ENCODE measurements at regions not wholly inside any gene's neighbourhood (a gene's known extent, or its start where the extent isn't known, plus 50 kb on each side); places are given as distances from the start of the nearest gene placed in this dataset.

DNA sequence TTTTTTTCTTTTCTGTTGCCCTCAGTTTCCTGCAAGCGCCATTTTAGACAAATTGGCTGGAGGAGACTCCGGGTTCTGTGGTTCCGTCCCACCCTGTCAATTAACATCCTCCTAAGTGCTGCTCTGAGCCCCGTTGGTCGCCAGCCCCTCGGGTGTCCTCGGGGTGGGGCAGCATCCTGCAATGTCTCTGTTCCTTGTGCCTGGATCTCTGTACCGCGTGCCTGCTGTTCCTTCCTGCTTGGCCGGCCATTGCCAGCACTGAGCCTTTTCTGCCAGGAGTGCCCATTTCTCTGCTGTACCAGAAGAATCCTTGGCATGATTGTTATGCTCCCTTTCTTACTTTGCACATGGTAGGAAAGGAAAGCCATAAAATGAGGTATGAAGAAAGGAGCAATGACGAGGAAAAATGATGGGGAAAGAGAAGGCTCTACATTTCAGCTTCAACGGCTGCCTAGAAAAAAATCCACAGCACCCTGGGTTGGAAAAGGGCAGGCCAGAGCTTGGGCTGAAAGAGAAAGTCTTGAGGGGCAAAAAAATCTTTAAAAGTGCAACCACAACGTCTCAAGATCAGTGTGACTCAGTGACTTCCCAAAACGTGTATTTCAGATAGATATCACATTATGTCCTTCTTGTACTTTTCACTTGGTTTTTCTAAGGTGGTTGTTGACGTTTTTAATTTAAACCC, 256.7 kb downstream of the CLIC5 start:
- 79% methylated on average over 15 of the region's 15 CpGs for WGBS (ENCODE audit: insufficient coverage)

DNA sequence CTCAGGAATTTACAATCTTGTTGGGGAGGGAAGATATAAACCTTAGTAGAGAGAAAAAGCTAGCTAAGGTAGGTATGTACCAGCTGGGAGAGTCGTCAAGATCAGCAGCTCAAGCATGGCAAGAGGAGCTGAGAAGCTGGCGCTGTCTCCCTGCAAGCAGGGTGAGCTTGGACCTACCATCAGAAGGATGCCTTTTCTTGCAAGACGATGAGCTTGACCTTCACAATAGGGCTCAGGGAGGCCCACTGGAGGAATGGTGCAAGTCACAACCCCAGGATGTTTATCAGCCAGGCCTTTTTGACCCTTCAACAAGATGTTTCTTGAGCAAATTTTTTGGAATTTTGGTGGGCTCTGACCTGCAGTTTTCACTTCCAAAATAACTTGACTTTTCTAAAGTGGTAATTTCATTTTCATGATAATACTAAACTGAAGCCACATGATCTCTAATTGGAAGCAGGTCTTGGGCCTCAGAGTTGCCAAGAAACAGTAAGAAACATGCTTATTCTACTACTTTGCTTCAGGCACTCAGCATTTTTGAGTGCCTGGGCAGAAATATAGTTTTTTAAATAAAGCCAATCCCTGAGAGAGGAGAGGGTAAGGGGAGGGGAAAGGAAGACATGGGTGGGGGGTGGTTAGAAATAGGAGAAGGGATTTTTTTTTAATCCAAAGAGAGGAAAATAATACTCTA, 258.1 kb downstream of the CLIC5 start:
- no peak overlapping the region for H3K4me3 Mint-ChIP-seq
- H3K27me3 ChIP-seq (ENCODE audit: control insufficient read depth, insufficient read depth, low read length) = no peaks in the 10 kb centered on the region
- intact Hi-C loops (cut with micrococcal nuclease) = no loop called here
- ATAC-seq = no peak
- TF ChIP-seq CTCF (IDR thresholded peaks at IDR 0.05) = no peak
- H3K27ac ChIP-seq (ENCODE audit: low read length) = no peak overlapping the region
- no peaks in the 10 kb centered on the region for H3K36me3 ChIP-seq (ENCODE audit: control insufficient read depth, insufficient read depth, low read length)
- H3K9me3 Mint-ChIP-seq = no peaks in the 10 kb centered on the region
- no peaks in the 10 kb centered on the region for H3K36me3 Mint-ChIP-seq
- no peak overlapping the region for H3K4me3 ChIP-seq (ENCODE audit: low read length)
- no peaks in the 10 kb centered on the region for H3K4me1 Mint-ChIP-seq
- H3K4me1 ChIP-seq (ENCODE audit: control insufficient read depth, insufficient read depth, low read length) = no peaks in the 10 kb centered on the region
- WGBS (ENCODE audit: insufficient coverage) = 92% methylated on average over 3 of the region's 3 CpGs
- no peak for DNase-seq
- H3K27ac Mint-ChIP-seq = no peak overlapping the region
- H3K9me3 ChIP-seq (ENCODE audit: control insufficient read depth, insufficient read depth, low read length) = no peaks in the 10 kb centered on the region
- H3K27me3 Mint-ChIP-seq (ENCODE audit: low read depth in 2 of 2) = peaks cover 0 to 27% of the 10 kb centered on the region in 2 donors

More for the DNA sequence above, 256.7 kb downstream of the CLIC5 start:
- Mint-ChIP-seq H3K4me3 (no peak overlapping the region), H3K27me3 (ENCODE audit: low read depth in 2 of 2) (peaks cover 6 to 40% of the 10 kb centered on the region in 2 donors), H3K4me1 (no peaks in the 10 kb centered on the region), H3K36me3 (peaks cover 12% of the 10 kb centered on the region), H3K27ac (no peak overlapping the region), H3K9me3 (peaks cover 5% of the 10 kb centered on the region in 2 donors)
- no peak overlapping the region for H3K4me3 ChIP-seq (ENCODE audit: low read length)
- H3K9me3 ChIP-seq (ENCODE audit: control insufficient read depth, insufficient read depth, low read length) = no peaks in the 10 kb centered on the region
- ATAC-seq = no peak
- DNase-seq = no peak
- TF ChIP-seq CTCF (IDR thresholded peaks at IDR 0.05) = no peak
- no peak overlapping the region for H3K27ac ChIP-seq (ENCODE audit: low read length)
- no peaks in the 10 kb centered on the region for H3K36me3 ChIP-seq (ENCODE audit: control insufficient read depth, insufficient read depth, low read length)
- peaks cover 2% of the 10 kb centered on the region for H3K27me3 ChIP-seq (ENCODE audit: control insufficient read depth, insufficient read depth, low read length)
- intact Hi-C loops (cut with micrococcal nuclease) = no loop called here
- H3K4me1 ChIP-seq (ENCODE audit: control insufficient read depth, insufficient read depth, low read length) = no peaks in the 10 kb centered on the region

GRCh38 chr6:45756606-45757005, 259.1 kb downstream of the CLIC5 start:
- Mint-ChIP-seq H3K9me3 (no peaks in the 10 kb centered on the region), H3K27ac (no peak overlapping the region), H3K36me3 (no peaks in the 10 kb centered on the region), H3K4me1 (no peaks in the 10 kb centered on the region), H3K27me3 (ENCODE audit: low read depth in 2 of 2) (peaks cover 0 to 21% of the 10 kb centered on the region in 2 donors), H3K4me3 (no peak overlapping the region)
- no peak for TF ChIP-seq CTCF (IDR thresholded peaks at IDR 0.05)
- H3K27me3 ChIP-seq (ENCODE audit: control insufficient read depth, insufficient read depth, low read length) = no peaks in the 10 kb centered on the region
- WGBS (ENCODE audit: insufficient coverage) = 96% methylated on average over 2 of the region's 3 CpGs
- H3K4me3 ChIP-seq (ENCODE audit: low read length) = no peak overlapping the region
- no peak overlapping the region for H3K27ac ChIP-seq (ENCODE audit: low read length)
- no peak for DNase-seq
- intact Hi-C loops (cut with micrococcal nuclease) = no loop called here
- H3K9me3 ChIP-seq (ENCODE audit: control insufficient read depth, insufficient read depth, low read length) = no peaks in the 10 kb centered on the region
- no peaks in the 10 kb centered on the region for H3K36me3 ChIP-seq (ENCODE audit: control insufficient read depth, insufficient read depth, low read length)
- no peaks in the 10 kb centered on the region for H3K4me1 ChIP-seq (ENCODE audit: control insufficient read depth, insufficient read depth, low read length)
- ATAC-seq = no peak

Data from natural killer cell (primary cell).